T47D (cell line): ENCODE measurements at regions not wholly inside any gene's neighbourhood (a gene's known extent, or its start where the extent isn't known, plus 50 kb on each side); places are given as distances from the start of the nearest gene placed in this dataset.

Experiments
- DNase-seq, 2 experiments: peaks; one replicate each; pipeline versions ENCODE4 v3.0.0 to v3.0.0-alpha.2; 2011 to 2012; ENCODE audit warnings: low read depth in 1 of 2, low spot score in 1 of 2
- JUND ChIP-seq: IDR thresholded peaks from 2 replicates; pipeline ENCODE4 v1.6.1; 2012; ENCODE audit warnings: low read depth
- in situ Hi-C: cut with HindIII; loops from 2 replicates; pipeline ENCODE4 v1.10.0; 2016; ENCODE audit warnings: low sequenced_read_pairs, low pct_unique_long_range_greater_than_20kb

DNA sequence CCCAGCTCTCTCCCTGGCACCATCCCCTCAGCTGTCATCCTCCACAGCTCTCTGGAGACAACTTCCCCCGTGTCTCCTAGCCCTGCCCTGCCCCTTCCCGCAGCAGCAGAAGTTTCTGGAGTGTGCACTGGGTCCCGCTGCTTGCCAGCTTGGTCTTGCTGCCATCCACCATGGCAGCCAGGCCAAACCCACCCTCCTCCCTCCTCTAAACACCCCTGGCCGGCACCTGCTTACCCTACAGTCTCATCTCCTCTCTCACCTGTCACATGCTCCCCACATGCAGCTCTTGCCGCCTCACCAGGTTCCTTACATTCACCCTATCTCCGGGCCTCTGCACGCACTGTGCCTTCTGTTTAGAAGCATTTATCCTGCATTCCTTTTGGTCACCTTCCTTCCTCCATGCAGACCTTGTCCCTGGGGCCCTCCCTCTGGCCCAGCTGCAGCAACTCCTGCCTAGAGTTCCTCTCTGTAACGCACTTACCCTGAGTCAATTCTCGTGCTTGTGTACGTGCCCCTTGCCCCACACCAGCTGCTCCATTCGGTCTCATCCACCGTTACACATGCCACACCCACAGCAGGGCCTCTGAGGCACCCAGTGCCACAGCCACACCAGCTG lies 93.9 kb upstream of the RET start:
- in situ Hi-C loops, result no loop called here
- DNase-seq, result no peak
- TF ChIP-seq JUND, result no peak

DNA sequence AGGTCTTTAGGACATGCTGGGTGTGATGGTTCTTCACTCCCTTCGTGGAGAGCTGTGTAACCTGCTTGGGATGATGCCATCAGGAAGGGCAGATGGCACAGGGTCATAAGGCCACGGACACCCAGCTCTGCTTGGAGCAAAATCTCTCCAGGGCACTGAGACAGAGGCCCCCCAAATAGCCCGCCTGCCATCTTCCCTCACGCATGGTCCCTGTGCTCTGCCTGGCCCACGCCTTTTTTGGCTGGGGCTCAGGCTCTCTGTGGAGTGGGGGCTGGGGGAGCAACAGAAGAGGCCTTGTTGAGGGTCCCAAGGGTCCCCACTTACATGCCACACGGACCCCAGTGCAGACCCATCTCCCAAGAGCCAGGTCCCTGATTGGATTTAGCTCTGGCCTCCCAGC lies 93.3 kb upstream of the RET start:
- in situ Hi-C loops, result no loop called here
- DNase-seq, result no peak

DNA sequence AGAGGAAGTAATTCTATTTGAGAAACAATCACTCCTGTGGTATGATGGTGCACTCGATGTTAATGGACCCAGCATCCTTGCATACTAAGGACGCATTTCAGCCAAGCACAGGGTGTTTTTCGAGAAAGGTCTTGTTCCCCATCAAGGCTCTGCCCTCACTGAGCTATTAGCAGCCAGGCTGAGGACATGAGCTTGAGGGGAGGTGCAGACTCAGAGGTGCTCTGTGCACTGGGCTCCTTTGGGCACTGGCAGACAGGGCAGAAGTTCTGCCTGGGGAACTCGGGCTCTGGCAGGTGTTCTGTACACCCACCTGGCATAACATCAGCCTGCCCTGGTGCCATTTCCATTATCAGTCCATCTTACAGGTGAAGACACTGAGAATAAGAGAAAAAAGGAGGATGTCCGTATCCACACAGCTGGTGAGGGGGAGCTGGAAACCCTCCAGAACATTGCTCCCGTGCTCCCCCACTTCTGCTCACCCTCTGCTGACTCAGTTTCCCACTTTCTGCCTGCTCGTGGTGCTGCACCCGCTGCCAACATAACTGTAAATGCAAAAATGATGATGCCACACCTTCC lies 92.7 kb upstream of the RET start:
- DNase-seq, result no peak
- no peak for TF ChIP-seq JUND
- in situ Hi-C loops, result no loop called here

More for the DNA sequence above, 93.3 kb upstream of the RET start:
- TF ChIP-seq JUND, result no peak

DNA sequence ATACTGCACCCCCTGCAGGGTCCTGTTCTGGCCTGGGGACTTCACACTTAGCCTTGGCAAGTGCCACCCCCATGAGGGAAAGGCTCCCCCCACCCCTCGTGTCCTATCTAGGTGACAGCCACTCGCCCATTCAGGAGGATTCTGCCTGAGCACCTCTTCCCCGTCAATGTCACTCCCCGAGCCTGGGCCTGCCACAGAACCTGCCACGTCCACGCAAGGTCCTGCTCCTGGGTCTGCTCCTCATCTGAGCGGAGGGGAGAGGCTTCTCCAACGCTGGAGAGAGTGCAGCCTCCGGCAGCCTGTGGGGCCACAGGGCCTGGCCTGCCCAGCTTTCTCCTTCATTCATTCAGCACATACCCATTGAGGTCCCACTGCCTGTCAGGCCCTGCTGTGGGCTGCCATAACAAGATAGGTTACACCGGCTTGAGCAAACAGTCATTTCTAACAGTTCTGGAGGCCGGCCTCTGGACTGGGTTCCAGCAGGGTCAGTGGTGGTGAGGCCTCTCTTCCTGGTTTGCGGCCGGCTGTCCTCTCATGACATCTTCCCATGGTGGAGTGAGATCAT lies 92.0 kb upstream of the RET start:
- DNase-seq, result no peak
- in situ Hi-C loops, result no loop called here
- no peak for TF ChIP-seq JUND

DNA sequence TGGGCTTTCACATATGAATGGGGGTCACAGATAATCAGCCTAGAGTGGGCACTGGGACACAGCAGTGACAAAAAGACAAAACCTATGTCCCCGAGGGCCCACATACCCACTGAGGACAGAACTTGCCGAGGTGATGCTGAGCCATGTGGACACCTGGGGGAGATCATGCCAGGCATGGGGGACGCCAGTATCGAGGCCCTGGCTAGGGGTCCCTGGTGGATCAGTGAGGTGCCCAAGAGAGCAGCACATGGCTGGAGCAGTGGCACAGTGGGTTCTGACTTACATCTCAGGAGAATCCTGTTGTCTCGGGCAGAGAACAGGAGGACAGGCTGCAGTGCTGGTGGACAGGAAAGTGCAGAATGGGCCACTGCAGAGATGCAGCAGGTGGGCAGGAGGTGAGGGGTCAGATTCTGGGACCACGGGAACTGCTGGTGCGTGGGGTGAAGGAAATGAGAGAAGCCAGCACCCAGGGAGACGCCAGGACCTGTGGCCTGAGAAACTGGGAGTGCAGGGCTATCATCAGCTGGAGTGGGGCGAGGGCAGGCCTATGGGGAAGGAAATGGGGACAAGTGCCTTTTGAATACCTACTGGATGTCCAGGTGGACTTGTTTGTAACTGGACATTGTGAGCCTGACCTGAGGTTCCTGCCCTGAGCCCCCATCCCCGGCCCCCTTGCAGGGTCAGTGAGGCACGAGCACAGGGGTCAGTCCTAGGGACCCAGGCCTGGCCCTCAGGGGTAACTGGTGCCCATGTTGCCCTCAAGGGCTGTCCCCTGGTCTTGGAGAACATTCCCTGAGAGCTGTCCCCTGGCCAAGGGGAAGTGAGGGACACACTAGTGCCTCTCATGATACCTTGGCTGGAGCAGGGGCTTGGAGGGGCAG lies 91.2 kb upstream of the RET start:
- in situ Hi-C loops, result no loop called here
- DNase-seq, result no peak
- no peak for TF ChIP-seq JUND

GRCh38 chr10:42986633-42987032 lies 90.2 kb upstream of the RET start:
- DNase-seq, result no peak

GRCh38 chr10:42987121-42987541 lies 89.7 kb upstream of the RET start:
- TF ChIP-seq JUND, result no peak
- in situ Hi-C loops, result no loop called here
- DNase-seq, result no peak

More at GRCh38 chr10:42986633-42987032, 90.2 kb upstream of the RET start:
- in situ Hi-C loops, result no loop called here
- no peak for TF ChIP-seq JUND

- no peak for TF ChIP-seq JUND
- in situ Hi-C loops, result no loop called here
- no peak for DNase-seq
Measured at GRCh38 chr10:42987575-42987974, 89.3 kb upstream of the RET start.

DNA sequence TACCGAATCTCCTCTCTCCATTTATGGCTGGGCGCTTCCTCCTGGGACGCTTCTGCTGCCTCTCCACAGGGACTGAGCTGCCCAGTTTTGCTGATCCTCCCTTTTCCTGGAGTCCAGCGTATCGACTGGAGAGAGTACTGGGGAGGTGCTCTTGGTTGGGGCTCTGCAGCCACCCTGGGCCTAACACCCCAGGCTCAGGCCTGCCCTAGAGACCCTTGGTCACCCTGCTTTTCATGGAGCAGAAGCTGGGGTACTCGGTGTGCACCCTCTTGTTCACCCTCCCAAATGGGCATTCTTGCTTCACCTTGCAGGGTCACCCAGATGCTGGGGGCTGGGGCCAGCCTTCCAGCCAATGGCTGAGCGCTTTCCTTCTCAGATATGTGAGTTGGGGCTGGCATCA lies 88.8 kb upstream of the RET start:
- DNase-seq, result no peak
- in situ Hi-C loops, result no loop called here
- TF ChIP-seq JUND, result no peak

DNA sequence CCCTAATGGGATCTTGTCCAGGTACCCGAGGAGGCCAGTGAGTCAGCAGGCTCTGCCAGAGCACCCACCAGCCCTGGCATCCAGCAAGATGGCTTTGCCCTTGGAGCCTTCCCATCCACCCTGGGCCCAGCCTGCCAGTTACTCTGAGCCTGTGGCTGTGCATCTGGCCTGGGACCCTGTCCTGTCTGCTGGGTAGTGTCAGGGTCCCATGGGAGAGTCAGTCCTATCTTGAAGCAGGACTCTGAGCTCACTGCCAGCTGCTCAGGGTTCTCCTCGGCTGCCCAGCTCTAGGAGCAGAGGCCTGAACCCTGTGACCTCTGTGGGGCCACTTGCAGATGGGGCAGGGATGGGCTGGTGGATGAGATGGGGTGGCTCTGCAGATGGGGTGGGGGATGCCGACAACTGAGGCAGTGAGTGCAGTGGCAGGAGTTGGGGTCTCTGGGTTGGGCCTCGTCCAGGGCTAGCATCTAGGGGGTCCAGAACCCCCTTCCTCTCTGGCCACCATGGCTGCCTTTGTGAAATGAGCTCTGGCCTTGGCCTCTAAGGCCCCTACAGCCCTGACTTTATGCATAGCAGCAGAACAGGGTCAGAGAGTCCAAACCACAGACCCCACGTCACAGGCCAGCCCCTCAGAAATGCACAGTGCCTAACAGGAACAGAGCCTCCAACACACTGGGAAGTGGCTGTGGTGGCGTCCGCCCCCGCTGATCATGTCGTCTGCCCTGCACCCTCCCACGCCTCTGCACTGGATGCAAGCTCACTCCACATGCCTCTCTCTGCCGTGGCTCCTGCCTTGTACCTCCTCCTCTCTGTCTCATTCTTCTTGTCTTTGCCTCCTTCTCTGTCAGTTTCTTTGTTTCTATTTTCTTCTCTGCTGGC lies 88.1 kb upstream of the RET start:
- DNase-seq, result no peak
- in situ Hi-C loops, result no loop called here
- no peak for TF ChIP-seq JUND

- in situ Hi-C loops, result no loop called here
- DNase-seq, result no peak
Measured at GRCh38 chr10:42989481-42989921, 87.4 kb upstream of the RET start.

More at GRCh38 chr10:42989481-42989921, 87.4 kb upstream of the RET start:
- TF ChIP-seq JUND, result no peak
